ENCODE measurements at regions not wholly inside any gene's neighbourhood (a gene's known extent, or its start where the extent isn't known, plus 50 kb on each side); places are given as distances from the start of the nearest gene placed in this dataset.
"Not testable (repeated sequence)": the region's sequence is repeated elsewhere in the genome, so short reads cannot be mapped to it uniquely, and the experiment has no call there.

GRCh38 chr5:82886911-82887310 lies 190.3 kb downstream of the TMEM167A start:
- ATAC-seq = no peak

DNA sequence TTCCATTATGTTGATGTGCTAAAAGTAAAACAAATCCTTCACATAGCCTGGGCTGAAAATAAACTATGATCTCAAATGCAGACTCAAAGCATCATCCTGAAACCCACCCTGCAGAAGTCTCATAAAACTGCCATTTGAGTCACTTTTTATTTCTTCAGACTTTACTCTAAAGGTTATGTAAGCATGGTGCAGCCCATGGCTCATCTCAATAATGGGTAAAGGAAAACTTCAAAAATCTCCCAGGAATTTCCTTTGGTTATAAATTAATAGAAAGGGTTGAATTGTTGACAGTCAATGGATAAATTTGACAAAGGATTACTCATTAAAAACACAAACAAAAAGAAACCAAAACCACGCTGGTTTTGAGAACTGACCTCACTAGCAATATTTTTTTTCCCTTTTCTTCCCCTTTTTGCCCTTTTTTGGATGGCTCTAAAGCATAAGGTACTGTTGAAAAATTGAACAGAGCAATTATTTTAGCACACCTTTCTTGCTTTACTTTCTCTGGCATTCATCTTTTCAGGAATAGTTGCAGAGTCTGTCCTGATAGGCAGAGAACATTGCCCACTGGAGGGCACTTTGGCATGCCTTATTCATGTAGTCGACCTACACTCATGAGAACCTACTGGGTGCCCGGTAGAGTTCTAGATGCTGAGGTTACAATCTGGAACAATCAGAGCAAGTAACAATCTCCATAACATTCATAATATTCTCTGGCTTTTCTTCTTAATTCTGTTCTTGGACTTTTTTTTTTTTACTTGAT lies 191.4 kb downstream of the TMEM167A start:
- ATAC-seq = no peak

GRCh38 chr5:82884821-82885471 lies 192.2 kb downstream of the TMEM167A start:
- ATAC-seq = no peak

GRCh38 chr5:82882316-82882715 lies 194.9 kb downstream of the TMEM167A start:
- ATAC-seq = no peak

DNA sequence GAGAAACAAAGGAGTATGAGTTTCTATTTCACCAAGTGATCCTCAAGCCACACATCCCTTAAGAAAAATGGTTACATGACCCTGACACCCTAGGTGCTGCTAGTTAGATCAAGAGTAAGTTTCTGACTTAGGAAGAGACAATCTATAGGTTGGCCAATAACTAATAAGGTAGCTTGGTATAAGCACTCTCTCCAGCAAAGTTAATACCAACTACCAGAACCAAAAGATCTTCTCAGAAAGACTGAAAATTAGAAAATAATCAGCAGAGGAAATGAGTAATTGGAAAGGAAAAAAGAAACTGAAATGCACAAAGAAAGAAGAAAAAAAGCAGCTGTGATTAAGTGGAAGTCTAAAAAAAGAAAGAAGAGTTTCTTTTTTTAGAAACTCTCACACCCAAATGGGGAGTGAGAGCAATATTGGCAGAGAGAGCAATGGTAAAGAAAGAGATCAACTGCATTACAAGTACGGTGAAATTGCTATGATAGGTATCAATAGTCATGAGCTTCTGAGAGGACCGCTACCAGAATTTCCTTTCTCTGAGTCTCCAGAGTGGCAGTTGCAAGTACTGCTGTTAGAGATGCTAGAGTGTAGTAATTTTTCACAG lies 195.5 kb downstream of the TMEM167A start:
- no peak for ATAC-seq

DNA sequence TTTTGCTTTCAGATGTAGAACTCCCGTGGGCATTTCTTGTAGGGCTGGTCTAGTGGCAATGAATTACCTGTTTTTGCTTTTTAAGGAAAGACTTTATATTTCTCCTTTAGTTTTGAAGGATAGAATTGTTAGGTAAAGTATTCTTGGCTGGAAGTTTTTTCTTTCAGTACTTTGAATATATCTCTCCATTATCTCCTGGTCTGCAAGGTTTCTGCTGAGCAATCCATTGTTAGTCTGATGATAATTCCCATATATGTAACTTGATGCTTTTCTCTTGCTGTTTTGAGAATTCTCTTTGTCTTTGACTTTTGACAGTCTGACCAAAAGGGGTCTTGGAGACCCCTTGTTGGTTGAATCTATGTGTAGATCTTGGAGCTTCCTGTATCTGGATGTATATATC lies 198.1 kb downstream of the TMEM167A start:
- ATAC-seq = no peak

GRCh38 chr5:82873452-82873851 lies 203.7 kb downstream of the TMEM167A start:
- ATAC-seq = no peak

DNA sequence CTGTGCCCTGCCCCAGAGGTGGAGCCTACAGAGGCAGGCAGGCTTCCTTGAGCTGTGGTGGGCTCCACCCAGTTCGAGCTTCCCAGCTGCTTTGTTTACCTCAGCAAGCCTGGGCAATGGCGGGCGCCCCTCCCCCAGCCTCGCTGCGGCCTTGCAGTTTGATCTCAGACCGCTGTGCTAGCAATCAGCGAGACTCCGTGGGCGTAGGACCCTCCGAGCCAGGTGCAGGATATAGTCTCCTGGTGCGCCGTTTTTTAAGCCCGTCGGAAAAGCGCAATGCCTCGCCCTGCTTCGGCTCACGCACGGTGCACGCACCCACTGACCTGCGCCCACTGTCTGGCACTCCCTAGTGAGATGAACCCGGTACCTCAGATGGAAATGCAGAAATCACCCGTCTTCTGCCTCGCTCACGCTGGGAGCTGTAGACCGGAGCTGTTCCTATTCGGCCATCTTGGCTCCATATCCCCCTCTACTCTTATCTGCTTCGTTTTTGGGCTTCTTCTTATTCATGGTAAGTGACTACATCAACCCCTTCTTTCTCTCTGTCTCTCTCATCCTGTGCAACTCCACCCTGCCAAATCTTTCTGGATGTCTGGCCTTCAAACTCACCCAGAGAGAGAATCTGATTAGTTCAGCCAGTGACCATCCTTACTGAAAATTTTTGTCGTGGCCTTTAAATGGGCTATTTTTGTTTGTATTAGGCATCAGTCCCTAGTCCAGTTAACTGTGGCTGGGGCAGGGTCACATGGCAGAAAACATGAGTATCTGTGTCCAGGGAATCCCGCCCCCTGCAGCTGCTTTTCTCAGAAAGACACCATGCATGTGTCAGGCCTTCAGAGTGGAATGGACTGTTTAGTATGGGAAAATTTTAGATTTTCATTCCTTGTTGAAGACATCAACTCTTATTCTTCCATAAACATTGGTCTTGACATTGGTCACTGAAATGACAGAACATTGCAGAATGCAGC lies 204.6 kb downstream of the TMEM167A start:
- ATAC-seq = not testable (repeated sequence)

GRCh38 chr5:82865625-82866024 lies 211.6 kb downstream of the TMEM167A start:
- no peak for ATAC-seq

GRCh38 chr5:82863266-82863665 lies 213.9 kb downstream of the TMEM167A start:
- no peak for ATAC-seq

DNA sequence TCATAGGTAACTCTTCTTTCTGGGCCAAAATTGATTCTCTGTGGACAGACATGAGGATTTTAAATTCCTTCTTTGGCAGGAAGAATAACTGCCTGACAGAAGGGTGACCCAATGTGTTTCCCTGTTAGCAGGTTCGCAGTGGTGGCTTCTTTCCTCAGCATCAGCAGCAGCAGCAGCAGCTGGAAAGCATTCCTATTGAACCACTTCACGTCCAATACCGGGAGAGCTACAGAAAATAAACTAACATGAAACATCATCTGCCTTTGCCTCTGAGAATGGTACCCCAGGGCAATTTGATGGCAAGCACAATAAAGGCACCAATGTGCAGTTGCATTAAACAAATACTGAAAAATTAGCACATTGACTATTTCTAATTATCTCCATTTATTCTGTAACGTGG lies 214.5 kb downstream of the TMEM167A start:
- no peak for ATAC-seq

GRCh38 chr5:82862261-82862660 lies 214.9 kb downstream of the TMEM167A start:
- ATAC-seq = no peak

- no peak for ATAC-seq
These were observed 215.5 kb downstream of the TMEM167A start for GRCh38 chr5:82861701-82862100.

DNA sequence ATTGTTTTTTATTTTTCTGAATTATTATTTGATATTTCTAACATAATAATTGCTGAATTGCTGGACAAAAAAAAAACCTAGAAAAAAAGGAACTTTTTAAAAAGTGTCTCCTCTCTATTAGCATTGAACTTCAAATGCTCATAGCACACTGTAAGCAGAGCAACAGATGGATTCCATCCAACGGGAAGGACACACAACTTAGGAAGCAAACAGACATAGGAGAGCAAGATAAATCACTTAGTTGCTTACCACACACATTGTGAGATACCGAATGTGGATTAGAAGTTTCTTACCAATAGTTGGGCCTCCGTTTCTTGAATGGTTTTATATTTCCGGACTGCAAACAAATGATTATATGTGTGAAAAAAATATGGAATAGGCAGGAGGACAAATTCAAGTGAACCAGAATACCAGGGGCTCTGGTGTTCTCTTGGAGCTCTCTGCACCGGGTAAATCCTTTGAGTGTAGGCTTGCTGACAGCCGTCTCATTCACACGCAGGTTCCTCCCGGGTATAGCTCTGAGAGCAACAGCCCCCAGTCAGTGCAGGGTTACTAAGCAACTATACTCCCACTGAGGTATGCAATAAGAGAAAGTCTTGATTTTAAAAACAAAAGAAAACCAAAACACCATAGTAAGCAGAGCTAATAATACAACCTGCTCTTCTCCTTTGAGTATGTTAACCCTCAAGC lies 217.6 kb downstream of the TMEM167A start:
- no peak for ATAC-seq

DNA sequence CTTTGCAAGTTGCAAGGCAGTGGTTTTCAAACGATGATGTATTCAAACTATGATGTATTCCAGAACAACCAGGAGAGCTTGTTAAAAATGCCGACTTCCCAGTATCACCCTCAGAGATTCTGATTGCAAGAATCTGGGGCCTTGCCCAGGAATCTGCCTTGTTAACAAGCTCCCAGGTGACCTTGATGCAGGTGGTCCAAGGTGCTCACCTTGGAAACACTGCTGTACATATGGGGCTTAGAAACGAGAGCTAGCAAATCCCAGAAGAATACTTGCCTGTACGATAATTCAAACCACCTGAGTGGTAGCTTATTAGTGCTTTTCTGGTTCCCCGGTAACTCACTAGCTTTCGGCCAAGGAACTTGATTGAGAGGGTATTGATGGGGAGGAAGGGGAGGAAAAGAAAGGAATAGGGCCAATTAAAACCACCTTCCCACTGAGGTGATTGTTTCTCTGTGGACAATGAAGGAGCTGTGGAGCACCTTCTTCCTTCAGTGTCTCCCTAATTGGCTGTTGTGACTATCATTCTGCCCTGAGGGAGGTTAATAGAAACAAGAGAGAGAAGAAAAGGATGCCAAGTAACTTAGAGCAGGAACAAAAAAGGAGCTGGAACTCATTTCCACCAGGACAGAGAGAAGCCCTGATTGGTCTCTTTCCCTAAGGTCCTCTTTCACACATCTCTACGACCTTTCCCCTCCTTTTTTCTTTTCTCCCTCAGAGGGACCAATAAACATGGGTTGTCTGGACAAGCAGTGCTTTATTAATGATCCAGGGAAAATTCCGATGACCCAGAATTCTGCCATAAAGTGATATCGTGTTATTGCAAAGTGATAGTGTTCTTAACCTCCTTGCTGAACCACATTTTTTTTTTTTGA lies 218.8 kb downstream of the TMEM167A start:
- ATAC-seq = no peak

DNA sequence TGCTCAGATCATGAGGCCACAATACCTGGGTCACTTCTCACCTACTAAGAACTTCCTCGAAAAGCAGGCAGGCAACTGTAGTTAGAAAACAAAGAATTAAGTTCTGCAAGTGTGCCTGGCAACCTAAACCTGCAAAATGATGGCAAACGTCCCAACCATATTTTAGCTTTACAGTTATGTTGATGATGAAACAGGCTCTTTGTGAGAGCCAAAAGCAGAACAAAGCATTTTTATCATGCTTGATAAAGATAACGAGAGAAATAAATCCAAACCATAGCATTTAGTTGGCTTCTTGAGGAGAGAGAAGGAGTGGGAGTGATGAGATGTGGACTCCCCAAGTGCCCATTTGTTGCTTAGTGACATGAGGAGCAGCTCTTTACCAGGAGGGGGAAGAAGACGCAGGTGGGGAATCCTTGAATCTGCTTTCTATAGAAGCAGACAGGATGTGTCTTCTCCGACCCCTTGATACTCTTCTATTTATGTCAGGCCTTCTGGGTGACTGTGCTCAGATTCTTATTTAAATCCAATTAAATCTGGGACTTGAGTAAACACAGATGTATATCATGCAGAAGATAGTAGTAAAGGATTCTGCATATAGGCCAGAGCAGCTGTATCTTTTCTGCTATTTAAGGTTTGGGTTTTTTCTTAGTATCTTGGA lies 221.2 kb downstream of the TMEM167A start:
- no peak for ATAC-seq

GRCh38 chr5:82854956-82855355 lies 222.2 kb downstream of the TMEM167A start:
- no peak for ATAC-seq

DNA sequence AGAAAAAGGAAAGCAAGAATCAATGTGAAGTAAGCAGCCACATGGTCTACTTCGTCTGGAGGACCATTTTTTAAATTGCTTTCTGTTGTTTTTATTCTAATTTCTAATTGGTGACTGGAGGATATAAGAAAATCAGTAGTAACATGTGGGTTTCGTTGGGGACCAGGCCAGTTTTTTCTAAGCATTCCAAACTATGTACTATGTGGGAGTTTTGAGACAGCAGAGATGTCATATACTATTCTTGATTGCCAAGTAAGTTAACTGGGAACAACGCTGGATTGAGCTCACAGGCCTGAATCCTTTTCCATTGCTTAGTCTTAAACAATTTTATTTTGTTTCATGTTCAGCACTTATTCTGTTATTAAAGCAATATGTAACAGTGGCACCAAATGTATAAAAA lies 225.7 kb downstream of the TMEM167A start:
- no peak for ATAC-seq

- ATAC-seq = no peak
These were observed 226.8 kb downstream of the TMEM167A start for GRCh38 chr5:82850393-82850792.

DNA sequence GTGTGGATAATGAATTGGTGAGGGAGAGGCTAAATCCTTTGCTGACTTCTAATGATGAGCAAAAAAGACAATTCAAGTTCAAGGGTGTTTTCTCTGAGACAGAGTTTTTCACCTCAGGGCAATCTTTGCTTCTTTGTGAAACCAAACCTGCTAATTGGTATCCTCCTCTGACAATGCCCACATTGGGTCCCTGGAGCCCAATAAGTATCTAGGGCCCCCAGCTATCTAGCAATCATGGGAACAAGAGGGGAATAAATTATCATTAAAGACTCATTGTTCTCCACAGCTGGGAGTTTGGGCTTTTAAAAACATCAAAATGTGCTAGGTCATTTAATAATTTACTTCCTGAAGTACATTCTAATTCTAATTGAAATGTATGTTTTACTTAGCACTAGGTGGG lies 227.3 kb downstream of the TMEM167A start:
- no peak for ATAC-seq

DNA sequence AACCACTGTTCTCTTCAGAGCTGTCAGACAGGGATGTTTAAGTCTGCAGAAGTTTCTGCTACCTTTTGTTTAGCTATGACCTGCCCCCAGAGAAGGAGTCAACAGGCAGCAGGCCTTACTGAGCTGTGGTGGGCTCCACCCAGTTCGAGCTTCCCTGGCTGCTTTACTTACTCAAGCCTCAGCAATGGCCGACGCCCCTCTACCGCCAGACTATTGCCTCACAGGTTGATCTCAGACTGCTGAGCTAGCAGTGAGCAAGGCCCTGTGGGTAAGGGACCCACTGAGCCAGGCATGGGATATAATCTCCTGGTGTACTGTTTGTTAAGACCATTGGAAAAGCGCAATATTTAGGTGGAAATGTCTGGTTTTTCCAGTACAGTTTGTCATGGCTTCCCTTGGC lies 229.6 kb downstream of the TMEM167A start:
- ATAC-seq = no peak

Measured in activated CD4-positive, CD25-positive, alpha-beta regulatory T cell treated with anti-CD3 and anti-CD28 coated beads, Interleukin-2, amount 50 U/mL, for 24 hours (primary cell).